ENCODE measurements at regions not wholly inside any gene's neighbourhood (a gene's known extent, or its start where the extent isn't known, plus 50 kb on each side); places are given as distances from the start of the nearest gene placed in this dataset.
A peak's percentile ranks its signal among the peaks of the same experiment; 100 is the strongest.

DNA sequence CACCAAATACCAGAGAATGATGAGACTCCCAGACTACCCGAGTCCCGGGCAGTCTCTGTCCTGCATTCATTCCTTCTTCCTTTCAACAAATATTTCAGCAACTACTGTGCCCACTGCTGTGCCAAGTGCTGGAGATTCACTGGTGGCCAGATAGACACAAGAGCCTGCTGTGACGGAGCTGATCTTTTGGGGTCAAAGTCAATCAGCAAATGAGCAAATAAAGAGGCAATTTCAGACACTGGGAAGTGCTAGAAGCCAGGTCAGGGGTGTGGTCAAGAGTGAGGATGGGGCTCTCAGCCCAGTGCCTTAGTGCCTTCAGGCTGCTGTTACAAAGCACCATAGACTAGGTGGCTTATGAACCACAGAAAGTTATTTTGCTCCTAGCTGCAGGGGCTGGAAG, 104.9 kb upstream of the IQSEC1 start:
- Mint-ChIP-seq H3K9me3 (peaks cover 4 to 11% of the 10 kb centered on the region in 2 donors), H3K4me1 (peaks cover 0 to 2% of the 10 kb centered on the region in 2 donors)
- ATAC-seq (replicated peaks) = no peak

GRCh38 chr3:13177641-13178040, 104.4 kb upstream of the IQSEC1 start:
- Mint-ChIP-seq H3K27ac (no peak overlapping the region), H3K9me3 (peaks cover 4 to 11% of the 10 kb centered on the region in 2 donors), H3K4me3 (no peak overlapping the region), H3K36me3 (peaks cover 4 to 11% of the 10 kb centered on the region in 2 donors), H3K27me3 (peaks cover 0 to 10% of the 10 kb centered on the region in 2 donors), H3K4me1 (peaks cover 0 to 2% of the 10 kb centered on the region in 2 donors)
- DNase-seq (no peak), ATAC-seq (replicated peaks) (no peak)

More for the DNA sequence above, 104.9 kb upstream of the IQSEC1 start:
- no peak overlapping the region for H3K27ac Mint-ChIP-seq
- H3K4me3 Mint-ChIP-seq = no peak overlapping the region
- no peak for DNase-seq
- H3K27me3 Mint-ChIP-seq = peaks cover 0 to 10% of the 10 kb centered on the region in 2 donors
- peaks cover 4 to 11% of the 10 kb centered on the region in 2 donors for H3K36me3 Mint-ChIP-seq

DNA sequence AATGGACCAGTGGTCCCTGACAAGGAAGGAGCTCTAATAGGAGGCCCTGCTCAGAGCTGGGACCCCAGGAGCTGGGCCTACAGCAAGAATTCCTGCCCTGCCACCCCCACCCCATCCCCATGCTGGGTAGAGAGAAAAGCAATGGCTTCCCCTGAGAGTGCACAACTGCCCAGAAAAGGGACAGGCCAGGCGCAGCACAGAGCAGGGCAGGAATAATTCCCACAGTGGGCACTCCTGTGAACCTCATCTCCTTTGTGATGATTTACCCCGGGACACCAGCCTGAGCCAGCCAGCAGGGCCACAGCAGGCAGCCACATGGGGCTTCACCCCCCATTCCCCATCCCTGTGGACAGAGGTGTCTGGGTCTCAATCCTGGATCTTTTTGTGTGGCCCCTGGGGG, 104.0 kb upstream of the IQSEC1 start:
- Mint-ChIP-seq H3K27ac (no peak overlapping the region), H3K9me3 (peaks cover 4 to 11% of the 10 kb centered on the region in 2 donors), H3K4me3 (no peak overlapping the region), H3K27me3 (peaks cover 0 to 7% of the 10 kb centered on the region in 2 donors), H3K36me3 (peaks cover 4 to 11% of the 10 kb centered on the region in 2 donors), H3K4me1 (peaks cover 0 to 2% of the 10 kb centered on the region in 2 donors)
- ATAC-seq (replicated peaks) = no peak
- DNase-seq = no peak

DNA sequence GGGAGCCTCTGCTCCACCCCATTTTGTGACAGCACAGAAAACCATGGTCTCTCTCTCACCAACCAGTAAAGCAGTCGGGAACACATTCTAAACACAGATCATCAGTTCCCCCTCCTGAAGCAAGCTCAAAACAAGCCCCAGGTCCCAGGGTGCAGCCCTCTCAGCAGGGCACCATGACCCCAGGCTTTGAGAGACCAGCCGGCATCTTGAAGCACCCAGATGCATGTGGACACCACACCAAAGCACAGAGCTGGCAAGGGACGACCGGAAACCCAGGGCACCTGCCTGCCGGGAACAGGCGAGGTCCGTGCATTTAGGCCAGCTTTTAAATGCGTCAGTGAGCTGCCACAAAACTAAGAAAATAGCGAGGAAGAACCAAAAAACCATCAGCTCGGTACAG, 103.2 kb upstream of the IQSEC1 start:
- Mint-ChIP-seq H3K27me3 (peaks cover 0 to 6% of the 10 kb centered on the region in 2 donors), H3K9me3 (peaks cover 4 to 11% of the 10 kb centered on the region in 2 donors), H3K4me3 (no peak overlapping the region), H3K36me3 (peaks cover 4 to 11% of the 10 kb centered on the region in 2 donors), H3K27ac (no peak overlapping the region), H3K4me1 (peaks cover 0 to 2% of the 10 kb centered on the region in 2 donors)
- ATAC-seq (replicated peaks) = no peak
- DNase-seq = no peak

DNA sequence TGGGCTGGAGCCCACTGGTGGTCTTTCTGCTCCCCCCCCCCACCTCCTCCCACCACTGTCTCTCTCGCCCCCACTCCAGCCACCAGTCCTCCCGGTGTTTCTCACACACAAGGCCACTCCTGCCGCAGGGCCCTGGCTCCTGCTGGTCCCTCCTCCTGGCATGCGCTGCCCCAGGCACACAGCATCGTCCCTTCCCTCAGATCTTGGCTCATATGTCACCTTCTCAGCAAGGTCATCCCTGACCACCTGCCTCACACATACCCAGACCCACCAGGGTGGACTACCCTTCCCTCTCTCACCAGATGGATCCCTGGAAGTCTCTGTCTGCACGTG, 101.5 kb upstream of the IQSEC1 start:
- ATAC-seq (replicated peaks) (no peak), DNase-seq (no peak)
- no peak overlapping the region for H3K4me3 Mint-ChIP-seq
- H3K27me3 Mint-ChIP-seq = peaks cover 0 to 6% of the 10 kb centered on the region in 2 donors
- H3K36me3 Mint-ChIP-seq = peaks cover 4 to 11% of the 10 kb centered on the region in 2 donors
- H3K27ac Mint-ChIP-seq = peak overlapping the region; percentile 82
- H3K9me3 Mint-ChIP-seq = peaks cover 4 to 6% of the 10 kb centered on the region in 2 donors
- peaks cover 0 to 6% of the 10 kb centered on the region in 2 donors for H3K4me1 Mint-ChIP-seq

- DNase-seq = no peak
- Mint-ChIP-seq H3K4me3 (no peak overlapping the region), H3K27ac (no peak overlapping the region), H3K9me3 (peaks cover 7 to 9% of the 10 kb centered on the region in 2 donors), H3K36me3 (peaks cover 3 to 10% of the 10 kb centered on the region in 2 donors), H3K4me1 (peaks cover 0 to 6% of the 10 kb centered on the region in 2 donors), H3K27me3 (peaks cover 0 to 6% of the 10 kb centered on the region in 2 donors)
- ATAC-seq (replicated peaks) = no peak
Measured at GRCh38 chr3:13174011-13174802, 101.0 kb upstream of the IQSEC1 start.

DNA sequence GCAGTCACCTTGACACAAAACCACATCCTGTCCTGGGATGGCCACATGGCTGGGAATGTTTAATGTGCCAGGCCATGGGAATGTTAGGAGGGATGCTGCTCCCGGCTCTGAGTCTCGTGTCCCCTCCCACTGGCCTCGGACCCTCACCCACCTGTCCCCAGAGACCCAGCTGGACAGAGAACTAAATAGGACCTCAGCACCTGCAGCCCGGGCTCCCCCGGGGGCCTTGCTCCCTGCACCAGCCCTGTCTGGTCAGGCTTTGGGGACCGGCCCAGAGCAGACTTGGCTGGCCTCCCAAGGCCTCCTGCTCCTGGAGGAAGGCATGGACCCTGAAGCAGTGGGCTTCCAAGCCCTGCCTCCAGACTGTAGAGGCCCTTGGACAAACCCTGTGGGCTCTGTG, 100.0 kb upstream of the IQSEC1 start:
- no peak for DNase-seq
- H3K9me3 Mint-ChIP-seq = peaks cover 2 to 9% of the 10 kb centered on the region in 2 donors
- no peak overlapping the region for H3K4me3 Mint-ChIP-seq
- H3K4me1 Mint-ChIP-seq = peaks cover 0 to 6% of the 10 kb centered on the region in 2 donors
- H3K36me3 Mint-ChIP-seq = peaks cover 0 to 3% of the 10 kb centered on the region in 2 donors
- ATAC-seq (replicated peaks) = no peak
- no peak overlapping the region for H3K27ac Mint-ChIP-seq
- H3K27me3 Mint-ChIP-seq = peaks cover 0 to 6% of the 10 kb centered on the region in 2 donors

DNA sequence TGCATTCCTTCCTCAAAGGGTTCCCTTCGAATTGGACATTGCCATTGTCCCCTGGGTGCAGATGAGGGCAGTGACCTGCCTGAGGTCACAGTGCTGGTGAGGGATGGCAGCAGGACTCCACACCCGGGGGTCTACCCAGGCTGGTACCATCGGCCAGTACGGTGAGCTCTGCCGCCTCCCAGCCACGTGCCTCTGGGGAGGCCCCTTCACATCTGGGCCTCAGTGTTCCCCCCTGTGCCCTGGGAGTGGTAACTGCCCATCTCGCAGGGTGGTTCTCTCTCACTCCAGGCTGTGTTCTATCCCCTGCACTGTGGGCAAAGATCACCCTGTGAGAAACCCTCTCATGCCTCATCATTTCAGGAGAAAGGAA, 99.4 kb upstream of the IQSEC1 start:
- H3K27ac Mint-ChIP-seq = no peak overlapping the region

GRCh38 chr3:13171704-13172643, 98.7 kb upstream of the IQSEC1 start:
- ATAC-seq (replicated peaks) (no peak), DNase-seq (no peak)
- no peak overlapping the region for H3K4me3 Mint-ChIP-seq
- peaks cover 0 to 6% of the 10 kb centered on the region in 2 donors for H3K27me3 Mint-ChIP-seq
- no peak overlapping the region for H3K27ac Mint-ChIP-seq
- no peaks in the 10 kb centered on the region for H3K36me3 Mint-ChIP-seq
- H3K9me3 Mint-ChIP-seq = peaks cover 2 to 6% of the 10 kb centered on the region in 2 donors
- peaks cover 0 to 6% of the 10 kb centered on the region in 2 donors for H3K4me1 Mint-ChIP-seq

More for the DNA sequence above, 99.4 kb upstream of the IQSEC1 start:
- H3K27me3 Mint-ChIP-seq = peaks cover 0 to 6% of the 10 kb centered on the region in 2 donors
- ATAC-seq (replicated peaks) (no peak), DNase-seq (no peak)
- peaks cover 2 to 6% of the 10 kb centered on the region in 2 donors for H3K9me3 Mint-ChIP-seq
- peaks cover 0 to 6% of the 10 kb centered on the region in 2 donors for H3K4me1 Mint-ChIP-seq
- no peaks in the 10 kb centered on the region for H3K36me3 Mint-ChIP-seq
- H3K4me3 Mint-ChIP-seq = no peak overlapping the region

GRCh38 chr3:13170317-13170716, 97.1 kb upstream of the IQSEC1 start:
- peaks cover 2 to 6% of the 10 kb centered on the region in 2 donors for H3K9me3 Mint-ChIP-seq

DNA sequence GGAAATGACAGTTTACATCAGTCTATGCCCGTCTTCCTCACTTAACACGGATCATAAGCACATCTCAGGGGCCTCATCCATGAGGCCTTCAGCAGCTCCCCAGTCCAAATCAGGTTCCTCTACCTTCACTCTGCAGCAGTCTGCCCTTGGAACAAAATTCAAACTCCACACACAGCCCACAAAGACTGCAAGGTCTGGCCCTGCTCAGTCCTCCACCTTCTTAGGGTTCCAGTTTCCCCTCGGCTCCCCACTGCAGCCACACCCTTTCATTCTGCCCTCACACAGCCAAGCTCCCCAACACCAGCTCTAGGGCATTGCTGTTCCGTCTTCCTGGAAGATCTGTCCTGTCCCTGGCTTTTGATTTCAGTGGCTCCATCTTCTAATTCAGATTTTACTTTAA, 95.2 kb upstream of the IQSEC1 start:
- H3K27me3 Mint-ChIP-seq = peaks cover 0 to 2% of the 10 kb centered on the region in 2 donors
- DNase-seq = no peak
- no peak for ATAC-seq (replicated peaks)
- H3K27ac Mint-ChIP-seq = no peak overlapping the region
- H3K9me3 Mint-ChIP-seq = peaks cover 2 to 6% of the 10 kb centered on the region in 2 donors
- H3K4me1 Mint-ChIP-seq = peaks cover 0 to 4% of the 10 kb centered on the region in 2 donors
- H3K4me3 Mint-ChIP-seq = no peak overlapping the region
- no peaks in the 10 kb centered on the region for H3K36me3 Mint-ChIP-seq

More at GRCh38 chr3:13170317-13170716, 97.1 kb upstream of the IQSEC1 start:
- Mint-ChIP-seq H3K27me3 (peaks cover 0 to 6% of the 10 kb centered on the region in 2 donors), H3K27ac (no peak overlapping the region), H3K36me3 (no peaks in the 10 kb centered on the region), H3K4me3 (no peak overlapping the region), H3K4me1 (peaks cover 0 to 6% of the 10 kb centered on the region in 2 donors)
- no peak for ATAC-seq (replicated peaks)
- no peak for DNase-seq

DNA sequence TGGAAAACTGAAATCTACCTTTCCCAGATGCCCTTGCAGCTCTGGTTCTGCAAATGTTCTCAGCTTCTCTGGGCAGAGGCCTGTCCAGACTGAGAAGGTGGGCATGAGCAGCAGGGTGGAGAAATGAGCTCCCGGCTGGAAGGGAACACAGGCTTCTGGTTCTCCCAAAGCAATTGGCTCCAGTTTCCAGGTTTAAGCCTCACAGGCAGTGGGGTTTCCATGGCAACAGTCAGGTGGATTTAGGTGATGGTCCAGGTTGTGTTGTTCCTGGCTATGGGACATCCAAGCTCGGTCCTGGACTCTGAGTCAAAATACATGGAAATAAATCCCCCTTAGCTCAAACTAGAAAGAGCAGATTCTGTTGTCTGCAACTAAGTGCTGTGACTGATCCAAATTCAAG, 94.6 kb upstream of the IQSEC1 start:
- peaks cover 2 to 6% of the 10 kb centered on the region in 2 donors for H3K9me3 Mint-ChIP-seq
- no peaks in the 10 kb centered on the region for H3K36me3 Mint-ChIP-seq
- no peak for ATAC-seq (replicated peaks)
- no peak for DNase-seq
- peaks cover 0 to 7% of the 10 kb centered on the region in 2 donors for H3K27me3 Mint-ChIP-seq
- H3K4me1 Mint-ChIP-seq = peaks cover 0 to 4% of the 10 kb centered on the region in 2 donors
- H3K27ac Mint-ChIP-seq = no peak overlapping the region
- no peak overlapping the region for H3K4me3 Mint-ChIP-seq

DNA sequence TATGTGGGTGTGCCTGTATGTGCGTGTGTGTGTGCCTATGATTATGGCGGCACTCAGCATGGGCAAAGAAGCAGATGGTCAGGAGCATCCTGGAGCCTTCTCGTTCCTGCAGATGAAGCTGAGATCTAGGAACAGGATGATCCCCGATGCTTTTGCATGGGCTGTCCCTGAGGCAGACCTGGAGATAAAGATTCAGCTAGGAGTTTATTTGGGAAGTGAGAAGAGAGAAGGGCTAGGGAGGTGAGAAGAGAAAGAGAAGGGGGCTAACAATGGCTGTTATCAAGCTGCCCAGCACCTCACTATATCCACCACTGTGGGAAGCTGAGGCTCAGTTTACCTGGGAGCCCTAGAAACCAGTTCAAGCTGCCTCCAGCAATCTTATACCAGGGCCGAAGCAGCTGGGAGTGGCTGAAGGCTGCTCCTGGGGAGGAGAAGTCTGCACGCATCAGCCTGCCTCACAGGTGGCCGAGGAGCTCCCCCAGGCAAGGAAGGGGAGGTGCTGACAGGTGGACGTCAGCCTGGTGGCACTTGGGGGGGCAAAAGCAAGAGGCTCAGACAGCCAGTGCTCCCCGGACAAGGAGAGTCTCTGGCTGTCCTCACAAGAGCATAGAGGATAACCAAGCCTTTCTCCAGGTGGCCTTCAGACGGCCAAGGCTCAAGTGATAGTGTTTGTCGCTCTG, 94.0 kb upstream of the IQSEC1 start:
- DNase-seq (no peak), ATAC-seq (replicated peaks) (no peak)
- no peaks in the 10 kb centered on the region for H3K36me3 Mint-ChIP-seq
- H3K27ac Mint-ChIP-seq = no peak overlapping the region
- H3K9me3 Mint-ChIP-seq = peaks cover 2 to 6% of the 10 kb centered on the region in 2 donors
- H3K4me1 Mint-ChIP-seq = peaks cover 0 to 4% of the 10 kb centered on the region in 2 donors
- H3K4me3 Mint-ChIP-seq = no peak overlapping the region
- peaks cover 0 to 11% of the 10 kb centered on the region in 2 donors for H3K27me3 Mint-ChIP-seq

Measured in stimulated activated naive B cell treated with anti-CD40 and anti-IgM and Interleukin-4, amounts not matched to agents 10 μg/mL and 1 μg/mL and 100 μg/mL, for 72 hours (primary cell).